ENCODE measurements at regions not wholly inside any gene's neighbourhood (a gene's known extent, or its start where the extent isn't known, plus 50 kb on each side); places are given as distances from the start of the nearest gene placed in this dataset.

GRCh38 chr2:9693646-9694045 lies 62.8 kb upstream of the YWHAQ start:
- Histone ChIP-seq H3K4me1 (ENCODE audit: insufficient read depth, low read length) (peaks cover 27% of the 10 kb centered on the region), H3K27me3 (ENCODE audit: insufficient read depth, low read length) (no peaks in the 10 kb centered on the region), H3K4me3 (ENCODE audit: low read length in 2 of 2) (no peak overlapping the region), H3K9me3 (ENCODE audit: control insufficient read depth in 1 of 2, low read length in 2 of 2) (no peaks in the 10 kb centered on the region), H3K36me3 (ENCODE audit: insufficient read depth, low read length) (no peaks in the 10 kb centered on the region), H3K27ac (ENCODE audit: low read depth, low read length) (no peak overlapping the region)
- H3K9me3 Mint-ChIP-seq, result no peaks in the 10 kb centered on the region
- CTCF ChIA-PET (ENCODE audit: partially characterized antibody), result interaction anchor here (1.8 kb wide), 1 partner anchor 106 kb away, joined by 3 read pairs; no protein-coding TSS in a partner anchor
- no peak for DNase-seq
- no peaks in the 10 kb centered on the region for H3K27me3 Mint-ChIP-seq
- H3K36me3 Mint-ChIP-seq, result no peaks in the 10 kb centered on the region
- peak overlapping the region in 2 of 7 donors; percentile 46 to 48 for H3K27ac Mint-ChIP-seq
- POLR2A ChIA-PET (ENCODE audit: partially characterized antibody), result interaction anchor here (1.4 to 1.8 kb wide), 3 partner anchors 10 to 271 kb away, joined by 3 to 8 read pairs (median 7); partner anchors contain the start of genes CPSF3, ITGB1BP1 and YWHAQ
- H3K4me1 Mint-ChIP-seq, result peaks cover 14 to 32% (median 20%) of the 10 kb centered on the region in 4 donors
- intact Hi-C loops (cut with micrococcal nuclease), result no loop called here
- peak overlapping the region in 1 of 8 donors; percentile 69 for H3K4me3 Mint-ChIP-seq

- Histone ChIP-seq H3K9me3 (ENCODE audit: control insufficient read depth in 1 of 2, low read length in 2 of 2) (no peaks in the 10 kb centered on the region), H3K4me1 (ENCODE audit: insufficient read depth, low read length) (peaks cover 33% of the 10 kb centered on the region), H3K27me3 (ENCODE audit: insufficient read depth, low read length) (no peaks in the 10 kb centered on the region), H3K4me3 (ENCODE audit: low read length in 2 of 2) (no peak overlapping the region), H3K27ac (ENCODE audit: low read depth, low read length) (no peak overlapping the region), H3K36me3 (ENCODE audit: insufficient read depth, low read length) (no peaks in the 10 kb centered on the region)
- intact Hi-C loops (cut with micrococcal nuclease), result no loop called here
- no peak for DNase-seq
- Mint-ChIP-seq H3K27ac (peak overlapping the region in 1 of 7 donors; percentile 37), H3K4me1 (peaks cover 19 to 41% (median 27%) of the 10 kb centered on the region in 4 donors), H3K9me3 (no peaks in the 10 kb centered on the region), H3K4me3 (peak overlapping the region in 1 of 8 donors; percentile 11), H3K36me3 (no peaks in the 10 kb centered on the region), H3K27me3 (no peaks in the 10 kb centered on the region)
- ChIA-PET CTCF (ENCODE audit: partially characterized antibody) (interaction anchor here (1.1 kb wide), 1 partner anchor 88 kb away, joined by 3 read pairs; no protein-coding TSS in a partner anchor), POLR2A (ENCODE audit: partially characterized antibody) (interaction anchor here (0.6 to 1.3 kb wide), 3 partner anchors 9 to 139 kb away, joined by 3 to 4 read pairs (median 3); partner anchors contain the start of genes ADAM17 and YWHAQ)
These were observed 64.0 kb upstream of the YWHAQ start for GRCh38 chr2:9694661-9695234.

- no peak overlapping the region for H3K27ac ChIP-seq (ENCODE audit: low read depth, low read length)
- Mint-ChIP-seq H3K36me3 (no peaks in the 10 kb centered on the region), H3K27ac (no peak overlapping the region), H3K4me1 (peaks cover 23 to 49% (median 36%) of the 10 kb centered on the region in 4 donors), H3K9me3 (no peaks in the 10 kb centered on the region), H3K4me3 (no peak overlapping the region), H3K27me3 (no peaks in the 10 kb centered on the region)
- H3K27me3 ChIP-seq (ENCODE audit: insufficient read depth, low read length), result no peaks in the 10 kb centered on the region
- H3K9me3 ChIP-seq (ENCODE audit: control insufficient read depth in 1 of 2, low read length in 2 of 2), result no peaks in the 10 kb centered on the region
- H3K4me3 ChIP-seq (ENCODE audit: low read length in 2 of 2), result no peak overlapping the region
- peaks cover 38% of the 10 kb centered on the region for H3K4me1 ChIP-seq (ENCODE audit: insufficient read depth, low read length)
- H3K36me3 ChIP-seq (ENCODE audit: insufficient read depth, low read length), result no peaks in the 10 kb centered on the region
- DNase-seq, result no peak
- CTCF ChIA-PET (ENCODE audit: partially characterized antibody), result interaction anchor here (1.1 to 1.3 kb wide), 2 partner anchors 74 to 87 kb away, joined by 3 read pairs; no protein-coding TSS in a partner anchor
- POLR2A ChIA-PET (ENCODE audit: partially characterized antibody), result no interaction called here
- intact Hi-C loops (cut with micrococcal nuclease), result no loop called here
These were observed 65.1 kb upstream of the YWHAQ start for GRCh38 chr2:9695941-9696340.

- Mint-ChIP-seq H3K27me3 (no peaks in the 10 kb centered on the region), H3K27ac (peak overlapping the region in 2 of 7 donors; percentile 9 to 15), H3K9me3 (no peaks in the 10 kb centered on the region), H3K36me3 (no peaks in the 10 kb centered on the region), H3K4me1 (peaks cover 24 to 57% (median 39%) of the 10 kb centered on the region in 4 donors), H3K4me3 (no peak overlapping the region)
- ChIA-PET CTCF (ENCODE audit: partially characterized antibody) (interaction anchor here (1.3 kb wide), 1 partner anchor 74 kb away, joined by 3 read pairs; no protein-coding TSS in a partner anchor), POLR2A (ENCODE audit: partially characterized antibody) (no interaction called here)
- Histone ChIP-seq H3K27ac (ENCODE audit: low read depth, low read length) (no peak overlapping the region), H3K27me3 (ENCODE audit: insufficient read depth, low read length) (no peaks in the 10 kb centered on the region), H3K9me3 (ENCODE audit: control insufficient read depth in 1 of 2, low read length in 2 of 2) (no peaks in the 10 kb centered on the region), H3K4me3 (ENCODE audit: low read length in 2 of 2) (no peak overlapping the region), H3K36me3 (ENCODE audit: insufficient read depth, low read length) (no peaks in the 10 kb centered on the region), H3K4me1 (ENCODE audit: insufficient read depth, low read length) (peaks cover 40% of the 10 kb centered on the region)
- DNase-seq, result no peak
- intact Hi-C loops (cut with micrococcal nuclease), result no loop called here
These were observed 65.9 kb upstream of the YWHAQ start for GRCh38 chr2:9696731-9697130.

GRCh38 chr2:9697909-9698308 lies 67.1 kb upstream of the YWHAQ start:
- intact Hi-C loops (cut with micrococcal nuclease), result no loop called here
- Mint-ChIP-seq H3K36me3 (no peaks in the 10 kb centered on the region), H3K4me3 (peak overlapping the region in 2 of 8 donors; percentile 46 to 68), H3K4me1 (peaks cover 31 to 58% (median 44%) of the 10 kb centered on the region in 4 donors), H3K27me3 (no peaks in the 10 kb centered on the region), H3K9me3 (peaks cover 0 to 4% (median 0%) of the 10 kb centered on the region in 8 donors), H3K27ac (peak overlapping the region; percentile 19 to 90 (median 53))
- Histone ChIP-seq H3K4me3 (ENCODE audit: low read length in 2 of 2) (no peak overlapping the region), H3K4me1 (ENCODE audit: insufficient read depth, low read length) (peaks cover 41% of the 10 kb centered on the region), H3K27me3 (ENCODE audit: insufficient read depth, low read length) (no peaks in the 10 kb centered on the region), H3K36me3 (ENCODE audit: insufficient read depth, low read length) (no peaks in the 10 kb centered on the region), H3K9me3 (ENCODE audit: control insufficient read depth in 1 of 2, low read length in 2 of 2) (no peaks in the 10 kb centered on the region), H3K27ac (ENCODE audit: low read depth, low read length) (no peak overlapping the region)
- CTCF ChIA-PET (ENCODE audit: partially characterized antibody), result no interaction called here
- POLR2A ChIA-PET (ENCODE audit: partially characterized antibody), result no interaction called here
- DNase-seq, result no peak

GRCh38 chr2:9699139-9700108 lies 68.6 kb upstream of the YWHAQ start:
- intact Hi-C loops (cut with micrococcal nuclease), result loop anchor here (5.0 kb wide), 2 partner anchors 38 to 142 kb away; partner anchors contain the start of gene ADAM17
- H3K27ac Mint-ChIP-seq, result peak overlapping the region in 6 of 7 donors; percentile 9 to 81 (median 40)
- peaks cover 0 to 4% (median 0%) of the 10 kb centered on the region in 8 donors for H3K9me3 Mint-ChIP-seq
- DNase-seq, result no peak
- no peaks in the 10 kb centered on the region for H3K27me3 ChIP-seq (ENCODE audit: insufficient read depth, low read length)
- no peak overlapping the region for H3K4me3 ChIP-seq (ENCODE audit: low read length in 2 of 2)
- peaks cover 50% of the 10 kb centered on the region for H3K4me1 ChIP-seq (ENCODE audit: insufficient read depth, low read length)
- ChIA-PET POLR2A (ENCODE audit: partially characterized antibody) (no interaction called here), CTCF (ENCODE audit: partially characterized antibody) (interaction anchor here (0.8 kb wide), 1 partner anchor 65 kb away, joined by 3 read pairs; no protein-coding TSS in a partner anchor)
- no peaks in the 10 kb centered on the region for H3K36me3 Mint-ChIP-seq
- no peak overlapping the region for H3K27ac ChIP-seq (ENCODE audit: low read depth, low read length)
- no peaks in the 10 kb centered on the region for H3K27me3 Mint-ChIP-seq
- no peak overlapping the region for H3K4me3 Mint-ChIP-seq
- peaks cover 35 to 69% (median 50%) of the 10 kb centered on the region in 4 donors for H3K4me1 Mint-ChIP-seq
- no peaks in the 10 kb centered on the region for H3K36me3 ChIP-seq (ENCODE audit: insufficient read depth, low read length)
- H3K9me3 ChIP-seq (ENCODE audit: control insufficient read depth in 1 of 2, low read length in 2 of 2), result no peaks in the 10 kb centered on the region

- no peaks in the 10 kb centered on the region for H3K36me3 ChIP-seq (ENCODE audit: insufficient read depth, low read length)
- Mint-ChIP-seq H3K9me3 (peaks cover 0 to 4% (median 0%) of the 10 kb centered on the region in 8 donors), H3K4me3 (no peak overlapping the region), H3K27me3 (no peaks in the 10 kb centered on the region), H3K36me3 (no peaks in the 10 kb centered on the region), H3K27ac (peak overlapping the region in 3 of 7 donors; percentile 6 to 63 (median 38)), H3K4me1 (peaks cover 38 to 75% (median 56%) of the 10 kb centered on the region in 4 donors)
- no peaks in the 10 kb centered on the region for H3K27me3 ChIP-seq (ENCODE audit: insufficient read depth, low read length)
- ChIA-PET CTCF (ENCODE audit: partially characterized antibody) (interaction anchor here (0.8 kb wide), 1 partner anchor 66 kb away, joined by 3 read pairs; no protein-coding TSS in a partner anchor), POLR2A (ENCODE audit: partially characterized antibody) (no interaction called here)
- peaks cover 51% of the 10 kb centered on the region for H3K4me1 ChIP-seq (ENCODE audit: insufficient read depth, low read length)
- no peak for DNase-seq
- H3K4me3 ChIP-seq (ENCODE audit: low read length in 2 of 2), result no peak overlapping the region
- H3K27ac ChIP-seq (ENCODE audit: low read depth, low read length), result no peak overlapping the region
- no peaks in the 10 kb centered on the region for H3K9me3 ChIP-seq (ENCODE audit: control insufficient read depth in 1 of 2, low read length in 2 of 2)
- intact Hi-C loops (cut with micrococcal nuclease), result loop anchor here (5.0 kb wide), 2 partner anchors 37 to 143 kb away; partner anchors contain the start of gene ADAM17
These were observed 69.3 kb upstream of the YWHAQ start for GRCh38 chr2:9700109-9700495.
